HG02798 (cell line): ENCODE measurements at regions not wholly inside any gene's neighbourhood (a gene's known extent, or its start where the extent isn't known, plus 50 kb on each side); places are given as distances from the start of the nearest gene placed in this dataset.
"Not testable (repeated sequence)": the region's sequence is repeated elsewhere in the genome, so short reads cannot be mapped to it uniquely, and the experiment has no call there.

Experiments used
- ATAC-seq: cut with Tn5 transposase; IDR thresholded peaks from one replicate; pipeline ENCODE4 v1.9.1; 2021; ENCODE audit warnings: mild to moderate bottlenecking; ENCODE audit not compliant: unreplicated experiment, poor library complexity

- not testable (repeated sequence) for ATAC-seq
Measured at GRCh38 chr13:18248533-18249240, 932.9 kb downstream of the TUBA3C start.

GRCh38 chr13:18240086-18240485 is 941.5 kb downstream of the TUBA3C start:
- ATAC-seq = not testable (repeated sequence)

DNA sequence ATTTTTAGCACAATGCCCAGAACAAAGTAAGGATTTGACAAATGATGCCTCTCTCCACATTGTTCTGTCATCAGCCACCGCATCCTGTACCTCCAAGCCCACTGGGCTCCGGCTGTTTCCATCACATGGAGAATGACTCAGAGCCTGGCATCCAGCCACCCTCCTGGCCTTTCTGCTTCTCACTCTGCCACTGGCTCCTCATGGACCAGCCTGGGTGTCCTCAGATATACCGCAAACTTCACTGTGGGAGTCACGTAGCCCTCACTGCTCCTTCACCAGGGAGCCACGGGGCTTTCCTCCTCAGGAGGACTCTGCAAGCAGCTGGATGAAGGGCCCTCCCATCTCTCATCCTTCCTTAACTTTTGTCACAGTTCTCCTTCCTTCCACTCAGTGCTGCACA is 943.0 kb downstream of the TUBA3C start:
- not testable (repeated sequence) for ATAC-seq

DNA sequence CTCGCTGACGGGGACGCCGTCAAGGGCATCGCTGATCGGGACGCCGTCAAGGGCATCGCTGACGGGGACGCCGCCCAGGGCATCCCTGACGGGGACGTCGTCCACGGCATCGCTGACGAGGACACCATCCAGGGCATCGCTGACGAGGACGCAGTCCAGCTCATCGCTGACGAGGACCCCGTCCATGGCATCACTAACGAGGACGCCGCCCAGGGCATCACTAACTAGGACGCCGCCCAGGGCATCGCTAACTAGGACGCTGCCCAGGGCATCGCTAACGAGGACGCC is 945.2 kb downstream of the TUBA3C start:
- ATAC-seq = no peak

GRCh38 chr13:18235756-18236527 is 945.7 kb downstream of the TUBA3C start:
- ATAC-seq = no peak

DNA sequence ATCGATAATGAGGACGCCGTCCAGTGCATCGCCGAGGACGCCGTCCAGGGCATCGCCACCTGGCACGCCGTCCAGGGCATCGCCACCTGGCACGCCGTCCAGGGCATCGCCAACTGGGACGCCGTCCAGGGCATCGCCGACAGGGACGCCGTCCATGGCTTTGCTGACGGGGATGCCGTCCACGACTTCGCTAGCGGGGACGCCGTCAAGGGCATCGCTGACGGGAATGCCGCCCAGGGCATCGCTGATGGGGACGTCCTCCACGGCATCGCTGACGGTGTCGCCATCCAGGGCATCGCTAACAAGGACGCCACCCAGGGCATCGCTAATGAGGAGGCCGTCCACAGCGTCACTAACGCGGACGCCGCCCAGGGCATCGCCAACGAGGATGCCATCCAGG is 946.5 kb downstream of the TUBA3C start:
- no peak for ATAC-seq

DNA sequence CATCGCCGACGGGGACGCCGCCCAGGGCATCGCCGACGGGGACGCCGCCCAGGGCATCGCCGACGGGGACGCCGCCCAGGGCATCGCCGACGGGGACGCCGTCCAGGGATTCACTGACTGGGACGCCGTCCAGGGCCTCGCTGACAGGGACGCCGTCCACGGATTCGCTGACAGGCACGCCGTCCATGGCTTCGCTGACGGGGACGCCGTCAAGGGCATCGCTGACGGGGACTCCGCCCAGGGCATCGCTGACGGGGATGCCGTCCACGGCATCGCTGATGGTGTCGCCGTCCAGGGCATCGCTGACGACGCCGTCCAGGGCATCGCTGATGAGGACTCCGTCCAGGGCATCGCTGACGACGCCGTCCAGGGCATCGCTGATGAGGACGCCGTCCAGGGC is 947.2 kb downstream of the TUBA3C start:
- not testable (repeated sequence) for ATAC-seq

DNA sequence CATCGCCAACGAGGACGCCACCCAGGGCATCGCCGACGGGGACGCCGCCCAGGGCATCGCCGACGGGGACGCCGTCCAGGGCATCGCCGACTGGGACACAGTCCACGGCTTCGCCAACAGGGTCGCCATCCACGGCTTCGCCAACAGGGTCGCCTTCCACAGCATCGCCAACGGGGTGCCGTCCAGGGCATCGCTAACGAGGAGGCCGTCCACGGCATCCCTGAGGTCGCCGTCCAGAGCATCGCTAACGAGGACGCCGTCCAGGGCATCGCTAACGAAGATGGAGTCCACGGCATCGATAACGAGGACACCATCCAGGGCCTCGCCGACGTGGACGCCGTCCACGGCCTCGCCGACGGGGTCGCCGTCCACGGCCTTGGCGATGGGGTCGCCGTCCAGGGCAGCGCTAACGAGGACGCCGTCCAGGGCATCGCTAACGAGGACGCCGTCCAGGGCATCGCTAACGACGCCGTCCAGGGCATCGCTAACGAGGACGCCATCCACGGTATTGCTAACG is 947.8 kb downstream of the TUBA3C start:
- ATAC-seq = no peak

GRCh38 chr13:18232994-18233782 is 948.4 kb downstream of the TUBA3C start:
- ATAC-seq = no peak

DNA sequence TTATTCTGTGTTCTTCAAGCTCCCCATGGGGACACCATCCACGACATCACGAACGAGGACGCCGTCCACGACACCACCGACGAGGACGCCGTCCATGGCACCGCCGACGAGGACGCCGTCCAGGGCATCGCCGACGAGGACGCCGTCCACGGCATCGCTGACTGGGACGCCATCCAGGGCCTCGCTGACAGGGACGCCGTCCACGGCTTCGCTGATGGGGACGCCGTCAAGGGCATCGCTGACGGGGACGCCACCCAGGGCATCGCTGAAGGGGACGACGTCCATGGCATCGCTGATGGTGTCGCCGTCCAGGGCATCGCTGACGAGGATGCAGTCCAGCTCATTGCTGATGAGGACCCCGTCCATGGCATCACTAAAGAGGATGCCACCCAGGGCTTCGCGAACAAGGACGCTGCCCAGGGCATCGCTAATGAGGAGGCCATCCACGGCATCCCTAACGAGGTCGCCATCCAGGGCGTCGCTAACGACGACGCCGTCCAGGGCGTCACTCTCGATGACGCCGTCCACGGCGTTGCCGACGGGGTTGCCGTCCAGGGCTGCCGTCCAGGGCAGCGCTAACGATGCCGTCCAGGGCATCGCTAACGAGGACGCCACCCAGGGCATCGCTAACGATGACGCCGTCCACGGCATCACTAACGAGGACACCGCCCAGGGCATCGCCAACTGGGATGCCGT is 949.2 kb downstream of the TUBA3C start:
- no peak for ATAC-seq

- ATAC-seq = not testable (repeated sequence)
Measured at GRCh38 chr13:18224411-18224810, 957.2 kb downstream of the TUBA3C start.

DNA sequence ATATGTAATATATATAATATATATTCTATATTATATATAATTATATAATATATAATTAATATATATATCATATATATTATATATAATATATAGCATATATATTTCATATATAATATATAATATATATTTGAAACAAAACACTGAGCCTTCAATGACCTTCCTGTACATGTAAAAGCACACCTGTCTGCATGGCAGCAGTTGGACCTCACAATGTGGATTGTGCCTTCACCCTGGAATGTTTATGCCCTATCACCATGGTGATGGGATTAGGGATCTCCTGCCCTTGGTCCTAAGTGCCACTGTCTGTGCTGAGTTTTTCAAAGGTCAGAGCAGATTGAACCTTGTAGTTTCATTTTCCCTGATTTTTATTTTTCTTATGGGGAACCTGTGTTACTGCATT is 966.9 kb downstream of the TUBA3C start:
- ATAC-seq = peak; percentile 39

- ATAC-seq = not testable (repeated sequence)
Measured at GRCh38 chr13:18213511-18213910, 968.1 kb downstream of the TUBA3C start.

GRCh38 chr13:18212873-18213272 is 968.8 kb downstream of the TUBA3C start:
- ATAC-seq = peak; percentile 41

DNA sequence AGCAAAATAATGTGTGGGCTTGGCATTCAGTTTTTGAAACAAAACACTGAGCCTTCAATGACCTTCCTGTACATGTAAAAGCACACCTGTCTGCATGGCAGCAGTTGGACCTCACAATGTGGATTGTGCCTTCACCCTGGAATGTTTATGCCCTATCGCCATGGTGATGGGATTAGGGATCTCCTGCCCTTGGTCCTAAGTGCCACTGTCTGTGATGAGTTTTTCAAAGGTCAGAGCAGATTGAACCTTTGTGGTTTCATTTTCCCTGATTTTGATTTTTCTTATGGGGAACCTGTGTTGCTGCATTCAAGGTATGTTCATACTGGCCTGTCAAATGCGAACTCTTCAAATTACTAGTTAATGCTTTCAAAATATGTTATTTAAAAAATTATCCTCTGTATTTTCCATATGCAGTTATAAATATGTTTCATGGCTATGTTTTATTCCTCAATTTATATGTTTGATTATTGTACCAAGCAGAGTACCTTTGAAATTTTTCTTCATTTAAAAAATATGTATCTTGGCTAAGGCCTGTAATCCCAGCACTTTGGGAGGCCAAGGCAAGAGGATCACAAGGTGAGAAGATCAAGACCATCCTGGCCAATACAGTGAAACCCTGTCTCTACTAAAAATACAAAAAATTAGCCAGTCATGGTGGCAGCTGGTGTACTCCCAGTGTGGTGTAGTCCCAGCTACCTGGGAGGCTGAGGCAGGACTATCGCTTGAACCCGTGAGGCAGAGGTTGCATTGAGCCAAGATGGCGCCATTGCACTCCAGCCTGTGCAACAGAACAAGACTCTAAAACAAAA is 969.7 kb downstream of the TUBA3C start:
- peak; percentile 91 for ATAC-seq

DNA sequence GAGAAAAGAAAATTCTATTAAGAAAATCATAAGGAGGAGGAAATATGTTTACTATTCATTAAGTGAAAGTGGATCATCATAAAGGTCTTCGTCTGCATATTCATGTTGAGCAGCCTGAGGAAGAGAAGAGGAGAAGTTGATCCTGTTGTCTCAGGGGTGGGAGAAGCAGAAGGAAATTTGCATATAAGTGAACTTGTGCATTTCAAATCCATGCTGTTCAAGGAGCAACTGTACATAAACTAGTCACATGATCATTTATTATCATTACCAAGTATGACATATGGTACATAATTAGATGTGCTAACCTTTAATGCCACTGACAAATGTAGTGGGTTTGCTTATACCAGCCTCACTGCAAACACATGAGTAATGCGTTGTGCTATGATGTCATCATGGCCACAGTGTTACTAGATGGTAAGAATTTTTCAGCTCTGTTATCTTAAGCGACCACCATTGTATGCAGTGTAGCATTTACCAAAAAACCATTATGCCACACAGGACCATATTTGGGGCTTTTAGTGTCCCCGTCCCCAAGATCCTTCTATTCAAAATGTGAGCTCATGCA is 976.9 kb downstream of the TUBA3C start:
- ATAC-seq = not testable (repeated sequence)

GRCh38 chr13:18195365-18195678 is 986.3 kb downstream of the TUBA3C start:
- ATAC-seq = not testable (repeated sequence)

DNA sequence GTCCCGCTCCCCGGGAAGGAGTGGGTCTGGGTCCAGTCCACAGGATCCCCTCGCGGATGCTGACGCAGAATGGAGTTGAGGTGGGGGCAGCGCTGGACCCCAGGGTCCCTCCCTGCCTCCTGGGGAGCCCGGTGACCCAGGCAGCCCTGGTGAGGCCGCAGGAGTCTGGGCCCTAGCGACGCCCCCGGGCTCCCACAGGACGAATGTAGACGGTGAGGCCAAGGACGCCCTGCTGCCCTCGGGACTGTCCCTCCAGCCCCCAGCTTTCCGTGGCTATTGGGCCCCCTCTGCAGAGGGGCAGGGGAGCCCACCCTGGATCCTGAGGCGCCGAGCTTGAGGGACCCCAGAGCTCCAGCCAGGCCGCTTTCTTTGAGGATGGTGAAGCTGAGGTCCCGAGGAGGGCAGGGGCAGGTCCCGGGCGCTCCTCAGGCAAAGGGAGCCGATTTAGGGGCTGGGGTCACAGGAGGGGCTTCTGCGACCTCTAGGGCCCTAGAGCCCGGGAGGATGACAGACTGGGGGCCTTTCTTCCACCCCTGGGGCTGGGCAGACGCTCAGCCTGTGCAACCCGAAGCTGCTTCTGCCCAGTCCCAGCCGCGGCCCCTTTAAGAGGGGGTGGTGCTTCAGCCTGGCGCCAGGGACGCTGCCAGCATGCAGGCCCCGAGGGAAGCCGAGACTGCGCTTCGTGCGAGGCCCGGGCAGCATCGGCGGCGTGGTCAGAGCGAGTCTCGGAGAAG is 986.8 kb downstream of the TUBA3C start:
- ATAC-seq = not testable (repeated sequence)

GRCh38 chr13:18194104-18194503 is 987.5 kb downstream of the TUBA3C start:
- not testable (repeated sequence) for ATAC-seq
